H1 (cell line): ENCODE measurements at regions not wholly inside any gene's neighbourhood (a gene's known extent, or its start where the extent isn't known, plus 50 kb on each side); places are given as distances from the start of the nearest gene placed in this dataset.

Experiments
- CTCF ChIA-PET: fragments of 300-600 bp; sonication (Branson Sonifier 250); formaldehyde crosslinking; loops from one replicate; lab custom pipeline; 2021; ENCODE audit not compliant: partially characterized antibody; lab: Charles Lee
- POLR2A ChIA-PET: fragments of 300-600 bp; sonication (Branson Sonifier 250); formaldehyde crosslinking; loops from one replicate; lab custom pipeline; 2021; ENCODE audit warnings: inconsistent platforms; ENCODE audit not compliant: partially characterized antibody; lab: Charles Lee
- DNase-seq, 2 experiments: peaks; one replicate each; pipeline versions ENCODE4 v3.0.0 to v3.0.0-alpha.2; 2010 to 2022; ENCODE audit warnings: low spot score in 2 of 2, low read depth in 1 of 2, mixed read lengths in 1 of 2
- FAIRE-seq: peaks from 2 replicates; lab custom pipeline; 2011; peaks lifted over from hg19 to GRCh38; lab: Jason Lieb, UNC
- H2AFZ ChIP-seq: 2 replicates; pipeline ENCODE4 v1.8.1; 2012; ENCODE audit warnings: low read length, inconsistent platforms
- H2AK5ac ChIP-seq: 2 replicates; pipeline ENCODE4 v1.6.1; 2013; ENCODE audit warnings: low read depth, low read length
- H2BK120ac ChIP-seq: replicated peaks from 2 replicates; pipeline ENCODE3; 2013; ENCODE audit warnings: low read depth, low read length, inconsistent platforms
- H2BK12ac ChIP-seq: 2 replicates; pipeline ENCODE4 v1.6.1; 2013; ENCODE audit warnings: low read depth, low read length
- H2BK15ac ChIP-seq: 2 replicates; pipeline ENCODE4 v1.6.1; 2013; ENCODE audit warnings: low read length
- H2BK20ac ChIP-seq: 2 replicates; pipeline ENCODE4 v1.6.1; 2013; ENCODE audit warnings: low read length
- H2BK5ac ChIP-seq: 2 replicates; pipeline ENCODE4 v1.6.1; 2013; ENCODE audit warnings: low read depth, low read length
- H3K14ac ChIP-seq: 2 replicates; pipeline ENCODE4 v1.6.1; 2013; ENCODE audit warnings: inconsistent platforms; ENCODE audit not compliant: insufficient read length
- H3K18ac ChIP-seq: 2 replicates; pipeline ENCODE4 v1.6.1; 2013; ENCODE audit warnings: low read length; ENCODE audit errors: extremely low read depth
- H3K23ac ChIP-seq: 2 replicates; pipeline ENCODE4 v1.6.1; 2013; ENCODE audit warnings: inconsistent platforms; ENCODE audit not compliant: insufficient read length
- H3K23me2 ChIP-seq: 2 replicates; pipeline ENCODE4 v1.6.1; 2013; ENCODE audit warnings: low read depth, low read length
- H3K27ac ChIP-seq: 2 replicates; pipeline ENCODE4 v1.6.1; 2011; ENCODE audit warnings: low read depth, low read length, inconsistent platforms
- H3K27me3 ChIP-seq, 4 experiments: replicated peaks in 1 of 4; 1 replicate in 1 of 4; 2 replicates in 3 of 4; pipeline versions ENCODE4 v1.6.1 to v1.8.1; 2011 to 2013; ENCODE audit warnings: low read length in 3 of 4, mild to moderate bottlenecking in 3 of 4, inconsistent platforms in 2 of 4, mixed read lengths in 2 of 4, moderate library complexity in 1 of 4; ENCODE audit not compliant: control insufficient read depth in 3 of 4, insufficient read depth in 3 of 4; ENCODE audit errors: extremely low read depth in 1 of 4
- H3K36me3 ChIP-seq, 4 experiments: 2 replicates each; pipeline versions ENCODE4 v1.6.1 to v1.8.1; 2011 to 2013; ENCODE audit warnings: mild to moderate bottlenecking in 4 of 4, low read length in 3 of 4, moderate library complexity in 2 of 4, control low read depth in 1 of 4, inconsistent platforms in 1 of 4; ENCODE audit not compliant: insufficient read depth in 4 of 4, control insufficient read depth in 2 of 4
- H3K4ac ChIP-seq: replicated peaks from 2 replicates; pipeline ENCODE3; 2013; ENCODE audit warnings: low read length, low read depth, mixed read lengths, inconsistent platforms; ENCODE audit not compliant: insufficient read length
- H3K4me1 ChIP-seq, 4 experiments: replicated peaks in 1 of 4; 1 replicate in 1 of 4; 2 replicates in 3 of 4; pipeline versions ENCODE4 v1.6.1 to v1.8.1; 2011 to 2013; ENCODE audit warnings: low read length in 3 of 4, inconsistent platforms in 2 of 4, mixed read lengths in 1 of 4; ENCODE audit not compliant: insufficient read depth in 4 of 4, control insufficient read depth in 3 of 4
- H3K4me2 ChIP-seq, 2 experiments: 2 replicates each; pipeline versions ENCODE4 v1.6.1 to v1.8.1; 2011 to 2013; ENCODE audit warnings: low read depth in 2 of 2, low read length in 2 of 2, control low read depth in 1 of 2, inconsistent platforms in 1 of 2, mild to moderate bottlenecking in 1 of 2; ENCODE audit not compliant: insufficient read depth in 1 of 2
- H3K4me3 ChIP-seq, 4 experiments: fragments of 200-600, 300-600 bp in 1 of 4; sonication (generic), shearing (Covaris generic), sonication (Bioruptor Twin) in 1 of 4; 2 replicates each; pipeline versions ENCODE4 v1.5.1 to v1.8.1; 2011 to 2016; ENCODE audit warnings: low read length in 4 of 4, low read depth in 3 of 4, control low read depth in 2 of 4, inconsistent platforms in 2 of 4, mild to moderate bottlenecking in 2 of 4, mixed read lengths in 1 of 4, moderate library complexity in 1 of 4; ENCODE audit not compliant: insufficient read depth in 2 of 4; ENCODE audit errors: extremely low read depth in 1 of 4
- H3K56ac ChIP-seq: replicated peaks from 2 replicates; pipeline ENCODE3; 2013; ENCODE audit warnings: low read depth, mild to moderate bottlenecking, mixed read lengths, low read length, inconsistent platforms; ENCODE audit not compliant: insufficient read length
- H3K79me1 ChIP-seq: 2 replicates; pipeline ENCODE4 v1.6.1; 2013; ENCODE audit warnings: low read depth, low read length, control low read depth
- H3K79me2 ChIP-seq, 2 experiments: 2 replicates each; pipeline versions ENCODE4 v1.6.1 to v1.8.1; 2012 to 2013; ENCODE audit warnings: low read length in 2 of 2, mild to moderate bottlenecking in 2 of 2, inconsistent platforms in 1 of 2; ENCODE audit not compliant: insufficient read depth in 2 of 2, control insufficient read depth in 1 of 2
- H3K9ac ChIP-seq, 4 experiments: replicated peaks in 1 of 4; 1 replicate in 1 of 4; 2 replicates in 3 of 4; pipeline versions ENCODE4 v1.6.1 to v1.8.1; 2011 to 2013; ENCODE audit warnings: low read depth in 3 of 4, low read length in 3 of 4, control low read depth in 2 of 4, mild to moderate bottlenecking in 2 of 4, moderate library complexity in 2 of 4, inconsistent platforms in 1 of 4; ENCODE audit errors: extremely low read depth in 1 of 4
- H3K9me3 ChIP-seq, 2 experiments: 2 replicates each; pipeline versions ENCODE4 v1.6.1 to v1.8.1; 2012 to 2013; ENCODE audit warnings: mild to moderate bottlenecking in 2 of 2, moderate library complexity in 2 of 2, control low read depth in 1 of 2, inconsistent platforms in 1 of 2, low read depth in 1 of 2, low read length in 1 of 2, mixed read lengths in 1 of 2; ENCODE audit not compliant: insufficient read depth in 2 of 2
- H4K20me1 ChIP-seq, 2 experiments: replicated peaks in 1 of 2; 2 replicates each; pipeline versions ENCODE3 to v1.8.1; 2011 to 2013; ENCODE audit warnings: inconsistent platforms in 2 of 2, low read length in 2 of 2, mild to moderate bottlenecking in 1 of 2; ENCODE audit not compliant: insufficient read depth in 2 of 2, control insufficient read depth in 1 of 2
- H4K5ac ChIP-seq: 2 replicates; pipeline ENCODE4 v1.6.1; 2013; ENCODE audit warnings: low read length, low read depth, mixed read lengths, inconsistent platforms; ENCODE audit not compliant: insufficient read length
- H4K8ac ChIP-seq: 2 replicates; pipeline ENCODE4 v1.8.0; 2013; ENCODE audit warnings: mild to moderate bottlenecking, moderate library complexity, low read length, inconsistent platforms; ENCODE audit not compliant: insufficient read depth; ENCODE audit errors: extremely low read depth
- H4K91ac ChIP-seq: replicated peaks from 2 replicates; pipeline ENCODE3; 2013; ENCODE audit warnings: low read length, mixed read lengths, inconsistent platforms; ENCODE audit not compliant: insufficient read length
- CEBPB ChIP-seq: IDR thresholded peaks from 2 replicates; pipeline ENCODE4 v1.6.1; 2012; ENCODE audit warnings: low read depth, low read length
- WGBS, 2 experiments: shearing (Covaris generic) in 1 of 2; methylation state at CpG; one replicate each; pipeline versions ENCODE4 v1.1.6 to v1.1.7; 2013 to 2015; ENCODE audit warnings: low lambda C conversion rate in 2 of 2, mixed read lengths in 2 of 2, inconsistent platforms in 1 of 2, low coverage in 1 of 2, missing lambda C conversion rate in 1 of 2; ENCODE audit not compliant: insufficient replicate concordance in 2 of 2, insufficient coverage in 1 of 2, insufficient read length in 1 of 2; ENCODE audit errors: extremely low coverage in 1 of 2, missing lambda C conversion rate in 1 of 2; 5-methylcytosine and 5-hydroxymethylcytosine counted together

DNA sequence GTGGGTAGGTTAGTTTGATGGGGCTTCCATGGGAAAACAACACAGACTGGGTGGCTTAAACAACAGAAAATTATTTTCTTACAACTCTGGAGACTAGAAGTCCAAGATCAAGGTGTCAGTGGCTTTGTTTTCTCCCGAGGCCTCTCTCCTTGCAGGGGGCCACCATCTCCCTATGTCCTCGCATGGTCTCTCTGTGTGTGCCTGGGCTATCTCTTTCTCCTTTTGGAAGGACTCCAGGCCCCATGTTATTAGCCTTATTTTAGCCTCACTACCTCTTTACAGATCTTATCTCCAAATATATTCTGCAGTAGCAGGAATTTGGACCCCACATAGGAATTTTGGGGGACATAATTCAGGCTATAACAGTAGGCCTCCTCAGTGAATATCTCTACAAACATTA lies 372.7 kb upstream of the FAT3 start:
- Histone ChIP-seq H2AFZ (0 out of 2 replicates have a peak overlapping the region, but pooled peaks have one; percentile 30), H2BK5ac (no peak overlapping the region), H3K9ac (no peak overlapping the region), H2AK5ac (no peak overlapping the region), H2BK20ac (no peak overlapping the region), H3K4me3 (no peak overlapping the region), H3K4me2 (no peak overlapping the region), H3K4me1 (peaks cover 0 to 3% (median 0%) of the 10 kb centered on the region in 4 experiments; a peak in 1 of 7 replicates), H3K27ac (no peak overlapping the region), H4K20me1 (no peaks in the 10 kb centered on the region), H3K4ac (no peak overlapping the region), H3K36me3 (no peaks in the 10 kb centered on the region), H2BK12ac (no peak overlapping the region), H3K56ac (no peak overlapping the region), H3K79me1 (no peaks in the 10 kb centered on the region), H3K14ac (no peak overlapping the region), H4K91ac (no peak overlapping the region), H3K23me2 (no peaks in the 10 kb centered on the region), H3K9me3 (no peaks in the 10 kb centered on the region), H3K18ac (no peak overlapping the region), H4K5ac (no peak overlapping the region), H4K8ac (no peak overlapping the region), H3K79me2 (no peaks in the 10 kb centered on the region), H3K27me3 (no peaks in the 10 kb centered on the region), H2BK120ac (no peak overlapping the region), H3K23ac (no peak overlapping the region), H2BK15ac (no peak overlapping the region)
- FAIRE-seq (no peak), DNase-seq (no peak)
- POLR2A ChIA-PET: interaction anchor here (1.0 kb wide), 1 partner anchor 137 kb away, joined by 3 read pairs; no protein-coding TSS in a partner anchor
- 70% methylated on average over 2 of the region's 2 CpGs; no CpG with 5 or more reads in 1 of the 2 experiments for WGBS, 2 experiments
- no peak for TF ChIP-seq CEBPB
- CTCF ChIA-PET: interaction anchor here (1.0 to 3.5 kb wide), 2 partner anchors 12 to 20 kb away, joined by 3 to 21 read pairs; no protein-coding TSS in a partner anchor
